Upper lobe of left lung (tissue), 4 donors: ENCODE measurements at regions not wholly inside any gene's neighbourhood (a gene's known extent, or its start where the extent isn't known, plus 50 kb on each side); places are given as distances from the start of the nearest gene placed in this dataset.
"Not testable (repeated sequence)": the region's sequence is repeated elsewhere in the genome, so short reads cannot be mapped to it uniquely, and the experiment has no call there.

Experiments
- EP300 ChIP-seq, 4 donors: sonication (generic); formaldehyde crosslinking; IDR thresholded peaks; one replicate each; pipeline ENCODE4 v1.5.1; 2017; ENCODE audit warnings: antibody characterized with exemption in 4 of 4, control low read depth in 2 of 4
- POLR2A ChIP-seq, 4 donors: fragments of 450-650 bp; IDR thresholded peaks; one replicate each; pipeline ENCODE4 v1.5.1; 2016 to 2017; ENCODE audit warnings: antibody characterized with exemption in 4 of 4, mild to moderate bottlenecking in 2 of 4
- POLR2AphosphoS5 ChIP-seq, 2 donors: sonication (generic); formaldehyde crosslinking; IDR thresholded peaks; one replicate each; pipeline ENCODE4 v1.5.1; 2017; ENCODE audit warnings: antibody characterized with exemption in 2 of 2
- TF ChIP-seq, protein P1 (sequence below), 6 experiments: fragments of 450-650 bp in 4 of 6; fragments of 200-600 bp in 2 of 6; sonication (generic) in 2 of 6; IDR thresholded peaks; one replicate each; pipeline ENCODE4 v1.5.1; 2016 to 2019; ENCODE audit warnings: antibody characterized with exemption in 6 of 6

DNA sequence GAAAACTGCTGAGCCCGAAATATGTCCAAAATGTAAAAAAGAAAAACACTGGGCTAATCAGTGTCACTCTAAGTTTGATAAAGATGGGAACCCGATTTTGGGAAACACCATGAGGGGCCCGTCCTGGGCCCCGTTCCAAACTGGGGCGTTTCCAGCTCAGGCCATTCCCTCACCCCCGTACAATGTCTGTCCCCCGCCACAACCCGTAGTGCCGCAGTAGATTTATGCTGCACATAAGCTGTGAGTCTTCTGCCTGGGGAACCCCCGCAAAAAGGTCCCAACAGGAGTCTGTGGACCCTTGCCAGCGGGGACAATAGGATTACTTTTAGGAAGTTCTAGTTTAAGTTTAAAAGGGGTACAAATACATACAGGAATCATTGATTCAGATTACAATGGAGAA, 275.5 kb downstream of the C7orf25 start:
- TF ChIP-seq POLR2A, POLR2AphosphoS5, EP300 (IDR thresholded peaks at IDR 0.05): not testable (repeated sequence)
- TF ChIP-seq, protein P1, sequence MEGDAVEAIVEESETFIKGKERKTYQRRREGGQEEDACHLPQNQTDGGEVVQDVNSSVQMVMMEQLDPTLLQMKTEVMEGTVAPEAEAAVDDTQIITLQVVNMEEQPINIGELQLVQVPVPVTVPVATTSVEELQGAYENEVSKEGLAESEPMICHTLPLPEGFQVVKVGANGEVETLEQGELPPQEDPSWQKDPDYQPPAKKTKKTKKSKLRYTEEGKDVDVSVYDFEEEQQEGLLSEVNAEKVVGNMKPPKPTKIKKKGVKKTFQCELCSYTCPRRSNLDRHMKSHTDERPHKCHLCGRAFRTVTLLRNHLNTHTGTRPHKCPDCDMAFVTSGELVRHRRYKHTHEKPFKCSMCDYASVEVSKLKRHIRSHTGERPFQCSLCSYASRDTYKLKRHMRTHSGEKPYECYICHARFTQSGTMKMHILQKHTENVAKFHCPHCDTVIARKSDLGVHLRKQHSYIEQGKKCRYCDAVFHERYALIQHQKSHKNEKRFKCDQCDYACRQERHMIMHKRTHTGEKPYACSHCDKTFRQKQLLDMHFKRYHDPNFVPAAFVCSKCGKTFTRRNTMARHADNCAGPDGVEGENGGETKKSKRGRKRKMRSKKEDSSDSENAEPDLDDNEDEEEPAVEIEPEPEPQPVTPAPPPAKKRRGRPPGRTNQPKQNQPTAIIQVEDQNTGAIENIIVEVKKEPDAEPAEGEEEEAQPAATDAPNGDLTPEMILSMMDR (IDR thresholded peaks at IDR 0.05), result not testable (repeated sequence)
